MM.1S (cell line): ENCODE measurements at regions not wholly inside any gene's neighbourhood (a gene's known extent, or its start where the extent isn't known, plus 50 kb on each side); places are given as distances from the start of the nearest gene placed in this dataset.

Source experiments
- DNase-seq: peaks from one replicate; pipeline ENCODE4 v3.0.0-alpha.2; 2015
- H2AFZ ChIP-seq: fragments of 300-600 bp; sonication (generic); 2 replicates; pipeline ENCODE4 v1.6.0; 2016; ENCODE audit warnings: antibody characterized with exemption, low read length
- H3F3A ChIP-seq: fragments of 300-600 bp; sonication (generic); 2 replicates; pipeline ENCODE4 v1.6.1; 2016; ENCODE audit warnings: mild to moderate bottlenecking, antibody characterized with exemption, low read length, moderate library complexity, mixed read lengths; ENCODE audit not compliant: insufficient read depth
- H3K27ac ChIP-seq: fragments of 300-600 bp; sonication (generic); 2 replicates; pipeline ENCODE4 v1.5.1; 2016; ENCODE audit warnings: mild to moderate bottlenecking, low read length
- H3K27me3 ChIP-seq: fragments of 300-600 bp; sonication (generic); replicated peaks from 2 replicates; pipeline ENCODE4 v1.6.0; 2016; ENCODE audit warnings: low read length; ENCODE audit not compliant: insufficient read depth
- H3K36me3 ChIP-seq: fragments of 300-600 bp; sonication (generic); replicated peaks from 2 replicates; pipeline ENCODE4 v1.6.1; 2016; ENCODE audit warnings: mild to moderate bottlenecking, low read length, mixed read lengths; ENCODE audit not compliant: insufficient read depth
- H3K4me1 ChIP-seq: fragments of 300-600 bp; sonication (generic); 2 replicates; pipeline ENCODE4 v1.6.1; 2016; ENCODE audit warnings: low read length, mixed read lengths
- H3K4me2 ChIP-seq: fragments of 300-600 bp; sonication (generic); 2 replicates; pipeline ENCODE4 v1.6.0; 2016; ENCODE audit warnings: low read depth, low read length
- H3K4me3 ChIP-seq: fragments of 300-600 bp; sonication (generic); 2 replicates; pipeline ENCODE4 v1.5.1; 2016; ENCODE audit warnings: low read length, mixed read lengths
- H3K79me2 ChIP-seq: fragments of 300-600 bp; sonication (generic); 2 replicates; pipeline ENCODE4 v1.6.1; 2016; ENCODE audit warnings: mixed run types, low read length, mixed read lengths
- H3K9ac ChIP-seq: fragments of 300-600 bp; sonication (generic); 2 replicates; pipeline ENCODE4 v1.6.1; 2016; ENCODE audit warnings: low read length, mixed read lengths
- H3K9me2 ChIP-seq: fragments of 300-600 bp; sonication (generic); replicated peaks from 2 replicates; pipeline ENCODE4 v1.6.1; 2016; ENCODE audit warnings: mild to moderate bottlenecking, low read length, mixed read lengths; ENCODE audit not compliant: insufficient read depth
- H3K9me3 ChIP-seq: fragments of 300-600 bp; sonication (generic); replicated peaks from 2 replicates; pipeline ENCODE4 v1.6.1; 2016; ENCODE audit warnings: mild to moderate bottlenecking, low read length, mixed read lengths; ENCODE audit not compliant: insufficient read depth
- H4K20me1 ChIP-seq: fragments of 300-600 bp; sonication (generic); 2 replicates; pipeline ENCODE4 v1.6.1; 2016; ENCODE audit warnings: mild to moderate bottlenecking, low read length, moderate library complexity, mixed read lengths; ENCODE audit not compliant: insufficient read depth
- CTCF ChIP-seq: fragments of 300-600 bp; sonication (generic); IDR thresholded peaks from 2 replicates; pipeline ENCODE4 v1.5.1; 2016; ENCODE audit warnings: antibody characterized with exemption, low read length, mixed read lengths
- EZH2 ChIP-seq: fragments of 300-600 bp; sonication (generic); optimal IDR thresholded peaks from 2 replicates; pipeline ENCODE3; 2017; ENCODE audit warnings: low read depth, mild to moderate bottlenecking, antibody characterized with exemption, low read length, mixed read lengths
- EZH2phosphoT487 ChIP-seq: fragments of 300-600 bp; sonication (generic); IDR thresholded peaks from 2 replicates; pipeline ENCODE4 v1.6.1; 2018; ENCODE audit warnings: antibody characterized with exemption, low read length

GRCh38 chr6:166776571-166776970, 149.5 kb upstream of the RPS6KA2 start:
- H3K9ac ChIP-seq, result no peak overlapping the region
- H3K4me1 ChIP-seq, result no peaks in the 10 kb centered on the region
- no peaks in the 10 kb centered on the region for H3K9me2 ChIP-seq
- no peaks in the 10 kb centered on the region for H3K79me2 ChIP-seq
- no peaks in the 10 kb centered on the region for H3K27me3 ChIP-seq
- no peak for DNase-seq
- no peaks in the 10 kb centered on the region for H4K20me1 ChIP-seq
- no peak overlapping the region for H2AFZ ChIP-seq
- H3K9me3 ChIP-seq, result no peaks in the 10 kb centered on the region
- H3K27ac ChIP-seq, result no peak overlapping the region
- H3F3A ChIP-seq, result no peaks in the 10 kb centered on the region
- no peaks in the 10 kb centered on the region for H3K36me3 ChIP-seq
- TF ChIP-seq EZH2phosphoT487, result no peak
- TF ChIP-seq EZH2, result no peak
- no peak overlapping the region for H3K4me3 ChIP-seq
- H3K4me2 ChIP-seq, result no peak overlapping the region

DNA sequence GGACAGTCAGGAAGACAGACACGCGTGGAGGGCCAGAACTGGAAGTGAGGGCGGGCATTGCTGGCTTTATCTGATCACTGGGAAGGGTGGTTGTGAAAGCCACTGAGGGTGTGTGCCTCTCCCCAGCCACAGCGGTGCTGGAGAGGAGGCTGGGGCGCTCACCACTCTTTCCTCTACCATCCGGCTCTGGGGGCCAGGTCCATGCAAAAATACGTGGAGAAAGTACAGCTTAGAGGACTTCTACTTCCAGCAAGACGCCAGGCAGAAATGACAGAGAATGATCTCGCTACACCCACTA, 148.8 kb upstream of the RPS6KA2 start:
- H2AFZ ChIP-seq, result no peak overlapping the region
- no peaks in the 10 kb centered on the region for H3K36me3 ChIP-seq
- H3K9me3 ChIP-seq, result no peaks in the 10 kb centered on the region
- no peaks in the 10 kb centered on the region for H3K9me2 ChIP-seq
- H3K4me3 ChIP-seq, result no peak overlapping the region
- H3K27ac ChIP-seq, result no peak overlapping the region
- H3F3A ChIP-seq, result no peaks in the 10 kb centered on the region
- DNase-seq, result no peak
- no peaks in the 10 kb centered on the region for H3K27me3 ChIP-seq
- no peak overlapping the region for H3K4me2 ChIP-seq
- TF ChIP-seq EZH2phosphoT487, result no peak
- TF ChIP-seq EZH2, result no peak
- no peak for TF ChIP-seq CTCF
- H3K9ac ChIP-seq, result no peak overlapping the region
- no peaks in the 10 kb centered on the region for H4K20me1 ChIP-seq
- H3K79me2 ChIP-seq, result no peaks in the 10 kb centered on the region
- H3K4me1 ChIP-seq, result no peaks in the 10 kb centered on the region

DNA sequence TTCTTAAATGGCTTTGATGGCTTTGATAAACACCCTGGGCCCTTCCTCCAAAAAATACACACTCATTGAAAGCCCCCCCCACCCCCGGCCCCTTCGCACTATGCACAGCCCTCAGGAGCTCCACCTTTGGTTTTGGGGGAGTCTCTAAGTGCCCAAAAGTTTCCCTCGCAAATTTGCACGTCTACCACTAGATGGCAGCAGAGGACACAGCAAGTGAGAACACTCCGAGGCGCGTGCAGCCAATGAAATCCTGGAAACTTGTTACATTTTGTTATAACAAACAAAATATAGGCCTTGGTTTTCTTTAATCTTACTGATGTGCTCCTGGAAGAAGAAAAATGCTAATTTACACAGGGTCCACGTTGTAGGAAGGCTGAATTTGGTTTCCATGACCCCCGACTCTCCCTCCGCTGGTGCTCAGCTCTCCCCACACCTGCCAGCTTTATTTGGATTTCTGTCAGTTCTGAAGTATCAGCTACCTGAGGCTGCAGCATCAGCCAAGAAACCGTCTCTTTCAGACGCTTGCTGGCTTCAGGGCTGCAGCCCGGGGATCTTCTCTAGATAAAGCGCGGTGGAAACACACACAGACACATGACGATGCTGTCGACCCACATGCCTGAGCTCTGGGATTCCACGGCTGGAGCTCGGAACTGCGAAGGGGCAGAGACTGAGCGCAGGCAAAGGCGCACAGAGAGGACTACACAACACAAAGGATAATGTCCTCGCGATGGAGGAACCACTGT, 148.3 kb upstream of the RPS6KA2 start:
- no peak overlapping the region for H2AFZ ChIP-seq
- no peak overlapping the region for H3K4me2 ChIP-seq

More for the DNA sequence above, 148.3 kb upstream of the RPS6KA2 start:
- H3K27ac ChIP-seq, result no peak overlapping the region
- no peaks in the 10 kb centered on the region for H4K20me1 ChIP-seq
- H3K27me3 ChIP-seq, result no peaks in the 10 kb centered on the region
- H3K79me2 ChIP-seq, result no peaks in the 10 kb centered on the region
- TF ChIP-seq EZH2phosphoT487, result no peak
- TF ChIP-seq CTCF, result peak; percentile 59
- H3K9me3 ChIP-seq, result no peaks in the 10 kb centered on the region
- H3K4me3 ChIP-seq, result no peak overlapping the region
- H3K9me2 ChIP-seq, result no peaks in the 10 kb centered on the region
- DNase-seq, result peak; percentile 60
- no peaks in the 10 kb centered on the region for H3F3A ChIP-seq
- H3K36me3 ChIP-seq, result no peaks in the 10 kb centered on the region
- no peaks in the 10 kb centered on the region for H3K4me1 ChIP-seq
- no peak overlapping the region for H3K9ac ChIP-seq
